ENCODE measurements at regions not wholly inside any gene's neighbourhood (a gene's known extent, or its start where the extent isn't known, plus 50 kb on each side); places are given as distances from the start of the nearest gene placed in this dataset.

DNA sequence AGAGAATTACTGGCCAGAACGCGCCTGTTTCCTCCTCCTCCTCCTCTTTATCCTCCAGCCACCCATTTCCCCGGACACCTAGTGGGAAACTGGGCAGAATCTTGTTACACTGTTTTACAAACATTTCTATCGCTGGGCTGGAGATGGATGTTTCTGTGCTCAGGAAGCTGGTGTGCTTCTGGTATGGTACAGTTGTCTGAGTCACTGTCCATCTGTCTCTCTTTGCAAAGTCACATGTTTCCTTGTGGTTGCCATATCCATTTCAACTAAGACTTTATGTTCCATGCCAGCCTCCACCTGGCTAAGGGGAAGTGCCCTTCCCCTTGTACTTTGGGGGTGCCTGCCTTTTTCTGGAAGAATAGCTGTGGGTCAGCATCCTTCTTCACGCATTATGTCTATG lies 52.9 kb upstream of the SLC22A16 start:
- no peak overlapping the region for H3K4me3 ChIP-seq (ENCODE audit: low read depth, low read length)
- peak; percentile 25 for DNase-seq (ENCODE audit: low read depth)
- TF ChIP-seq CTCF (IDR thresholded peaks at IDR 0.05; ENCODE audit: insufficient read depth, low read length) = no peak

- TF ChIP-seq CTCF (IDR thresholded peaks at IDR 0.05; ENCODE audit: insufficient read depth, low read length) = no peak
- DNase-seq (ENCODE audit: low read depth) = no peak
- H3K4me3 ChIP-seq (ENCODE audit: low read depth, low read length) = no peak overlapping the region
Measured at GRCh38 chr6:110528930-110529325, 52.5 kb upstream of the SLC22A16 start.

DNA sequence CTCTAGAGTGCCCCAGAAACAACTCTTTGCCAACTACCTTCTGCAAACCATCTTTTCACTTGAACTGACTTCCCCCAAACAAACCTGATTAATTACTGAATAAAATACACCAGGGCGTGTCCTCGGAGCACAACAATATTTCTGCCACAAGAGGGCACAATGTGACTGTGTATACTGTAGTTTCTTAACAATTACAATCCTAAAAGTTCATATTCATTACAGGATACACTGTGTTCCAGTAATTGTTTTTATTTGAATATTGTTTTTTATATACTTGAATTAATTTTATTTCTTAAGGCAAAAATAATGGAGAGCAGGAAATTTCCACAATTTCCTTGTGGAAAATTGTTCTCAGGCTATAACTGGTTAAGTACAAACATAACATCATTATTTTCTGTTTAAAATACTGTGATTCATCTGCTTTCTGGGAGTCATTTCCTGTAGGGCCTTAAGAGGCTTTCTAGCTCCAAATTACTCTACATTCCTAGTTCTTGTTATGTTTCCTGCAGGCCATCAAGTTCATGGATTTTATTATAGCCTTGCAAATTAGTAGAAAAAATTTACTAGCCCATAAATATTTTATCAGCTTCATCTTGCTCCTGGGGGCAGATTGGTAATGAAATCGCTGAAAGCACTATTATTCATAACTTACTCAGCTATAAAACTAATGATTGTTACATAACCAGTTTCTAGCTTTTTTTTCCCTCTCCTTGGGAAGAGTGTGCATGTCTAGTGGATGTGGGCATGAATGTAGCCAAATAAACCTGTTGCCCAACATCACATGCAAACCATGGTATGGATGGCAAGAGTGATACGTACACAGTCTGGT lies 51.9 kb upstream of the SLC22A16 start:
- no peak overlapping the region for H3K4me3 ChIP-seq (ENCODE audit: low read depth, low read length)
- DNase-seq (ENCODE audit: low read depth) = peak; percentile 85
- peak; percentile 67 for TF ChIP-seq CTCF (IDR thresholded peaks at IDR 0.05; ENCODE audit: insufficient read depth, low read length)

- no peak for DNase-seq (ENCODE audit: low read depth)
- TF ChIP-seq CTCF (IDR thresholded peaks at IDR 0.05; ENCODE audit: insufficient read depth, low read length) = no peak
- no peak overlapping the region for H3K4me3 ChIP-seq (ENCODE audit: low read depth, low read length)
Measured at GRCh38 chr6:110527516-110527915, 51.1 kb upstream of the SLC22A16 start.

GRCh38 chr6:110526726-110527125 lies 50.3 kb upstream of the SLC22A16 start:
- DNase-seq (ENCODE audit: low read depth) = no peak
- H3K4me3 ChIP-seq (ENCODE audit: low read depth, low read length) = no peak overlapping the region
- TF ChIP-seq CTCF (IDR thresholded peaks at IDR 0.05; ENCODE audit: insufficient read depth, low read length) = no peak
